Retinal pigment epithelial cell (primary cell): ENCODE measurements at regions not wholly inside any gene's neighbourhood (a gene's known extent, or its start where the extent isn't known, plus 50 kb on each side); places are given as distances from the start of the nearest gene placed in this dataset.

Experiments used
- DNase-seq: peaks from one replicate; pipeline ENCODE4 v3.0.0-alpha.2; 2010; ENCODE audit warnings: low read depth
- H3K4me3 ChIP-seq: 2 replicates; pipeline ENCODE4 v1.5.1; 2011; ENCODE audit warnings: mild to moderate bottlenecking, low read length, control low read depth, moderate library complexity
- CTCF ChIP-seq: conservative IDR thresholded peaks from 2 replicates; pipeline ENCODE4 v1.5.1; 2011; ENCODE audit warnings: low read depth, low read length, control low read depth, inconsistent platforms

- no peak for TF ChIP-seq CTCF
- DNase-seq: no peak
- H3K4me3 ChIP-seq: no peak overlapping the region
Measured at GRCh38 chr2:181193550-181193949, 213.1 kb downstream of the UBE2E3 start.

GRCh38 chr2:181196401-181196800, 216.0 kb downstream of the UBE2E3 start:
- no peak for DNase-seq
- no peak for TF ChIP-seq CTCF
- H3K4me3 ChIP-seq: no peak overlapping the region

GRCh38 chr2:181197140-181197760, 216.8 kb downstream of the UBE2E3 start:
- no peak overlapping the region for H3K4me3 ChIP-seq
- DNase-seq: no peak
- TF ChIP-seq CTCF: no peak

- no peak for DNase-seq
- H3K4me3 ChIP-seq: no peak overlapping the region
- no peak for TF ChIP-seq CTCF
Measured at GRCh38 chr2:181198183-181198864, 217.9 kb downstream of the UBE2E3 start.

- no peak for TF ChIP-seq CTCF
Measured at GRCh38 chr2:181203412-181203811, 223.0 kb downstream of the UBE2E3 start.

GRCh38 chr2:181203916-181204315, 223.5 kb downstream of the UBE2E3 start:
- TF ChIP-seq CTCF: no peak
- no peak for DNase-seq
- H3K4me3 ChIP-seq: no peak overlapping the region

More at GRCh38 chr2:181203412-181203811, 223.0 kb downstream of the UBE2E3 start:
- no peak overlapping the region for H3K4me3 ChIP-seq
- peak; percentile 62 for DNase-seq

- no peak for TF ChIP-seq CTCF
- DNase-seq: no peak
- no peak overlapping the region for H3K4me3 ChIP-seq
Measured at GRCh38 chr2:181218401-181218821, 238.0 kb downstream of the UBE2E3 start.
